ENCODE measurements at regions not wholly inside any gene's neighbourhood (a gene's known extent, or its start where the extent isn't known, plus 50 kb on each side); places are given as distances from the start of the nearest gene placed in this dataset.

- no peak for TF ChIP-seq CTCF (IDR thresholded peaks at IDR 0.05; ENCODE audit: insufficient read depth, low read depth, low read length)
- H3K4me3 ChIP-seq (ENCODE audit: low read depth, low read length) = no peak overlapping the region
- no peak for DNase-seq (ENCODE audit: low read depth)
Observed at GRCh38 chr7:91671245-91671644, 209.3 kb downstream of the MTERF1 start.

- TF ChIP-seq CTCF (IDR thresholded peaks at IDR 0.05; ENCODE audit: insufficient read depth, low read depth, low read length) = no peak
- DNase-seq (ENCODE audit: low read depth) = no peak
- H3K4me3 ChIP-seq (ENCODE audit: low read depth, low read length) = no peak overlapping the region
Observed at GRCh38 chr7:91674470-91674869, 206.0 kb downstream of the MTERF1 start.

- H3K4me3 ChIP-seq (ENCODE audit: low read depth, low read length) = no peak overlapping the region
- no peak for TF ChIP-seq CTCF (IDR thresholded peaks at IDR 0.05; ENCODE audit: insufficient read depth, low read depth, low read length)
- DNase-seq (ENCODE audit: low read depth) = no peak
Observed at GRCh38 chr7:91681718-91682117, 198.8 kb downstream of the MTERF1 start.

- no peak for TF ChIP-seq CTCF (IDR thresholded peaks at IDR 0.05; ENCODE audit: insufficient read depth, low read depth, low read length)
- no peak overlapping the region for H3K4me3 ChIP-seq (ENCODE audit: low read depth, low read length)
- DNase-seq (ENCODE audit: low read depth) = peak; percentile 91
Observed at GRCh38 chr7:91683823-91684222, 196.7 kb downstream of the MTERF1 start.

- peak; percentile 64 for DNase-seq (ENCODE audit: low read depth)
- H3K4me3 ChIP-seq (ENCODE audit: low read depth, low read length) = no peak overlapping the region
- no peak for TF ChIP-seq CTCF (IDR thresholded peaks at IDR 0.05; ENCODE audit: insufficient read depth, low read depth, low read length)
Observed at GRCh38 chr7:91685544-91685943, 195.0 kb downstream of the MTERF1 start.

GRCh38 chr7:91690541-91691070, 189.9 kb downstream of the MTERF1 start:
- DNase-seq (ENCODE audit: low read depth) = peak; percentile 8
- no peak for TF ChIP-seq CTCF (IDR thresholded peaks at IDR 0.05; ENCODE audit: insufficient read depth, low read depth, low read length)
- H3K4me3 ChIP-seq (ENCODE audit: low read depth, low read length) = no peak overlapping the region

GRCh38 chr7:91691865-91692264, 188.6 kb downstream of the MTERF1 start:
- no peak overlapping the region for H3K4me3 ChIP-seq (ENCODE audit: low read depth, low read length)
- TF ChIP-seq CTCF (IDR thresholded peaks at IDR 0.05; ENCODE audit: insufficient read depth, low read depth, low read length) = no peak
- DNase-seq (ENCODE audit: low read depth) = no peak
